CD4-positive, alpha-beta T cell treated with Interleukin-2 at 100 ng/mL for 4 hours (primary cell): ENCODE measurements at regions not wholly inside any gene's neighbourhood (a gene's known extent, or its start where the extent isn't known, plus 50 kb on each side); places are given as distances from the start of the nearest gene placed in this dataset.
"Not testable (repeated sequence)": the region's sequence is repeated elsewhere in the genome, so short reads cannot be mapped to it uniquely, and the experiment has no call there.

Experiments used
- DNase-seq: peaks from one replicate; pipeline ENCODE4 v3.0.0-alpha.2; 2020; ENCODE audit warnings: low spot score

- DNase-seq = no peak
Observed at GRCh38 chr14:46147452-46147851, 504.1 kb downstream of the RPL10L start.

GRCh38 chr14:46147024-46147423 lies 504.6 kb downstream of the RPL10L start:
- DNase-seq = no peak

GRCh38 chr14:46140445-46140844 lies 511.1 kb downstream of the RPL10L start:
- no peak for DNase-seq

GRCh38 chr14:46139649-46140048 lies 511.9 kb downstream of the RPL10L start:
- DNase-seq = no peak

GRCh38 chr14:46137786-46138185 lies 513.8 kb downstream of the RPL10L start:
- no peak for DNase-seq

- no peak for DNase-seq
Observed at GRCh38 chr14:46136456-46136855, 515.1 kb downstream of the RPL10L start.

- no peak for DNase-seq
Observed at GRCh38 chr14:46108228-46108627, 543.4 kb downstream of the RPL10L start.

- DNase-seq = not testable (repeated sequence)
Observed at GRCh38 chr14:46100901-46101300, 550.7 kb downstream of the RPL10L start.

GRCh38 chr14:46091819-46092218 lies 559.8 kb downstream of the RPL10L start:
- DNase-seq = no peak

- no peak for DNase-seq
Observed at GRCh38 chr14:46087604-46088003, 564.0 kb downstream of the RPL10L start.

GRCh38 chr14:46074061-46074460 lies 577.5 kb downstream of the RPL10L start:
- DNase-seq = no peak

GRCh38 chr14:46063872-46064271 lies 587.7 kb downstream of the RPL10L start:
- DNase-seq = no peak

- no peak for DNase-seq
Observed at GRCh38 chr14:46058964-46059563, 592.5 kb downstream of the RPL10L start.

- no peak for DNase-seq
Observed at GRCh38 chr14:46057799-46058198, 593.8 kb downstream of the RPL10L start.

GRCh38 chr14:46054526-46054925 lies 597.1 kb downstream of the RPL10L start:
- DNase-seq = no peak

- no peak for DNase-seq
Observed at GRCh38 chr14:46053221-46053620, 598.4 kb downstream of the RPL10L start.

- DNase-seq = no peak
Observed at GRCh38 chr14:46051796-46052195, 599.8 kb downstream of the RPL10L start.

GRCh38 chr14:46048127-46048526 lies 603.5 kb downstream of the RPL10L start:
- no peak for DNase-seq

GRCh38 chr14:46036099-46036498 lies 615.5 kb downstream of the RPL10L start:
- DNase-seq = no peak

- DNase-seq = no peak
Observed at GRCh38 chr14:46034305-46034704, 617.3 kb downstream of the RPL10L start.

- DNase-seq = no peak
Observed at GRCh38 chr14:46018846-46019420, 632.6 kb downstream of the RPL10L start.

GRCh38 chr14:46008348-46008747 lies 643.2 kb downstream of the RPL10L start:
- DNase-seq = no peak

GRCh38 chr14:45998554-45998953 lies 653.0 kb downstream of the RPL10L start:
- DNase-seq = no peak

GRCh38 chr14:45990252-45990651 lies 661.3 kb downstream of the RPL10L start:
- DNase-seq = no peak
